HL-60 (cell line): ENCODE measurements at regions not wholly inside any gene's neighbourhood (a gene's known extent, or its start where the extent isn't known, plus 50 kb on each side); places are given as distances from the start of the nearest gene placed in this dataset.

Experiments used
- DNase-seq, 2 experiments: peaks; one replicate each; pipeline ENCODE4 v3.0.0-alpha.2; 2010 to 2020; ENCODE audit warnings: low read depth in 1 of 2, low spot score in 1 of 2
- H3K27ac ChIP-seq: fragments of 250-450 bp; sonication (Bioruptor Pico); replicated peaks from 2 replicates; pipeline ENCODE4 v1.5.1; 2020; ENCODE audit warnings: mild to moderate bottlenecking, moderate library complexity
- H3K27me3 ChIP-seq: fragments of 250-450 bp; sonication (Bioruptor Pico); 2 replicates; pipeline ENCODE4 v1.5.1; 2021; ENCODE audit warnings: mild to moderate bottlenecking, moderate library complexity; ENCODE audit not compliant: insufficient read depth, poor library complexity, severe bottlenecking
- H3K4me3 ChIP-seq: replicated peaks from 2 replicates; pipeline ENCODE4 v1.5.1; 2011; ENCODE audit warnings: mild to moderate bottlenecking, control low read depth, low read length; ENCODE audit not compliant: insufficient read depth
- CTCF ChIP-seq: IDR thresholded peaks from one replicate; pipeline ENCODE4 v1.5.1; 2011; ENCODE audit warnings: low read length, control low read depth, inconsistent platforms; ENCODE audit not compliant: insufficient read depth
- GABPA ChIP-seq: IDR thresholded peaks from 2 replicates; pipeline ENCODE4 v1.6.1; 2012; ENCODE audit warnings: low read depth
- POLR2AphosphoS5 ChIP-seq: IDR thresholded peaks from 2 replicates; pipeline ENCODE4 v1.6.1; 2012; ENCODE audit warnings: low read depth
- REST ChIP-seq: IDR thresholded peaks from 2 replicates; pipeline ENCODE4 v1.6.1; 2012; ENCODE audit warnings: low read depth; ENCODE audit not compliant: insufficient replicate concordance
- SPI1 ChIP-seq: IDR thresholded peaks from 2 replicates; pipeline ENCODE4 v1.6.1; 2012; ENCODE audit warnings: low read depth, mild to moderate bottlenecking, borderline replicate concordance

- Histone ChIP-seq H3K27ac (no peak overlapping the region), H3K27me3 (no peaks in the 10 kb centered on the region), H3K4me3 (no peak overlapping the region)
- TF ChIP-seq SPI1 (no peak), CTCF (no peak), POLR2AphosphoS5 (no peak), GABPA (no peak), REST (no peak)
- no peak for DNase-seq
These were observed 142.3 kb downstream of the CHD1L start for GRCh38 chr1:147384804-147385203.

- no peak for TF ChIP-seq SPI1
- no peak for TF ChIP-seq CTCF
- no peak for TF ChIP-seq REST
- TF ChIP-seq POLR2AphosphoS5: no peak
- no peak for TF ChIP-seq GABPA
- H3K27me3 ChIP-seq: no peaks in the 10 kb centered on the region
- no peak overlapping the region for H3K4me3 ChIP-seq
- H3K27ac ChIP-seq: no peak overlapping the region
- no peak for DNase-seq
These were observed 146.5 kb downstream of the CHD1L start for GRCh38 chr1:147388969-147389368.

GRCh38 chr1:147389532-147390184, 147.2 kb downstream of the CHD1L start:
- Histone ChIP-seq H3K27ac (no peak overlapping the region), H3K4me3 (no peak overlapping the region), H3K27me3 (no peaks in the 10 kb centered on the region)
- peak; percentile 7 to 23 for DNase-seq
- TF ChIP-seq POLR2AphosphoS5 (no peak), GABPA (no peak), SPI1 (no peak), CTCF (peak; percentile 30)

GRCh38 chr1:147390185-147390542, 147.7 kb downstream of the CHD1L start:
- H3K4me3 ChIP-seq: no peak overlapping the region
- TF ChIP-seq SPI1 (no peak), CTCF (no peak), POLR2AphosphoS5 (no peak), GABPA (no peak), REST (no peak)
- no peaks in the 10 kb centered on the region for H3K27me3 ChIP-seq
- no peak overlapping the region for H3K27ac ChIP-seq
- DNase-seq: no peak
